GM21529 (cell line): ENCODE measurements at regions not wholly inside any gene's neighbourhood (a gene's known extent, or its start where the extent isn't known, plus 50 kb on each side); places are given as distances from the start of the nearest gene placed in this dataset.
A peak's percentile ranks its signal among the peaks of the same experiment; 100 is the strongest.

ENCODE experiments used
- ATAC-seq: cut with Tn5 transposase; IDR thresholded peaks from one replicate; pipeline ENCODE4 v1.9.1; 2021; ENCODE audit not compliant: unreplicated experiment

- ATAC-seq, result no peak
These were observed 164.4 kb upstream of the NR3C1 start for GRCh38 chr5:143567583-143568504.

- ATAC-seq, result no peak
These were observed 162.7 kb upstream of the NR3C1 start for GRCh38 chr5:143566139-143566538.

- peak; percentile 99 for ATAC-seq
These were observed 160.9 kb upstream of the NR3C1 start for GRCh38 chr5:143564417-143564816.

GRCh38 chr5:143562935-143563334 lies 159.4 kb upstream of the NR3C1 start:
- no peak for ATAC-seq

- no peak for ATAC-seq
These were observed 157.7 kb upstream of the NR3C1 start for GRCh38 chr5:143561219-143561618.

GRCh38 chr5:143560378-143560777 lies 156.9 kb upstream of the NR3C1 start:
- ATAC-seq, result no peak

- no peak for ATAC-seq
These were observed 156.2 kb upstream of the NR3C1 start for GRCh38 chr5:143559586-143560109.

GRCh38 chr5:143558048-143558447 lies 154.6 kb upstream of the NR3C1 start:
- peak; percentile 40 for ATAC-seq

- ATAC-seq, result peak; percentile 54
These were observed 153.8 kb upstream of the NR3C1 start for GRCh38 chr5:143557061-143557818.

- ATAC-seq, result no peak
These were observed 151.5 kb upstream of the NR3C1 start for GRCh38 chr5:143554918-143555477.

GRCh38 chr5:143554187-143554717 lies 150.8 kb upstream of the NR3C1 start:
- no peak for ATAC-seq

- ATAC-seq, result no peak
These were observed 149.2 kb upstream of the NR3C1 start for GRCh38 chr5:143552680-143553079.

GRCh38 chr5:143551820-143552251 lies 148.3 kb upstream of the NR3C1 start:
- ATAC-seq, result no peak

- no peak for ATAC-seq
These were observed 147.6 kb upstream of the NR3C1 start for GRCh38 chr5:143550986-143551630.

- no peak for ATAC-seq
These were observed 143.9 kb upstream of the NR3C1 start for GRCh38 chr5:143547342-143547741.

- no peak for ATAC-seq
These were observed 142.9 kb upstream of the NR3C1 start for GRCh38 chr5:143546394-143546793.

- no peak for ATAC-seq
These were observed 141.1 kb upstream of the NR3C1 start for GRCh38 chr5:143544606-143545005.

- ATAC-seq, result no peak
These were observed 140.1 kb upstream of the NR3C1 start for GRCh38 chr5:143543358-143544255.

GRCh38 chr5:143542798-143543144 lies 139.3 kb upstream of the NR3C1 start:
- ATAC-seq, result no peak
